Mucosa of descending colon (tissue), 3 donors: ENCODE measurements at regions not wholly inside any gene's neighbourhood (a gene's known extent, or its start where the extent isn't known, plus 50 kb on each side); places are given as distances from the start of the nearest gene placed in this dataset.

Experiments used
- ATAC-seq: fragments of 200-7000 bp; cut with Tn5 transposase; one replicate; pipeline ENCODE4 v1.9.1; 2020; ENCODE audit warnings: mild to moderate bottlenecking, moderate library complexity
- DNase-seq, 3 donors: peaks; one replicate each; pipeline ENCODE4 v3.0.0-alpha.2; 2020
- H3K36me3 ChIP-seq: fragments of 200-600 bp; one replicate; pipeline ENCODE4 v1.8.0; 2021; ENCODE audit warnings: low read depth, mild to moderate bottlenecking
- H3K4me1 ChIP-seq: fragments of 200-600 bp; one replicate; pipeline ENCODE4 v1.8.0; 2021; ENCODE audit warnings: low read depth, mild to moderate bottlenecking
- H3K4me3 ChIP-seq: fragments of 200-600 bp; one replicate; pipeline ENCODE4 v1.8.0; 2021; ENCODE audit warnings: mild to moderate bottlenecking
- H3K9me3 ChIP-seq: fragments of 200-600 bp; one replicate; pipeline ENCODE4 v1.8.0; 2021; ENCODE audit warnings: mild to moderate bottlenecking
- intact Hi-C, 2 donors: fragments of 100-400 bp; cut with DNase I in 1 of 2; cut with micrococcal nuclease in 1 of 2; formaldehyde crosslinking; loops; one replicate each; pipeline versions ENCODE4 v1.11.0 to v1.11.1; 2022; cut with DNase I, micrococcal nuclease
- TF ChIP-seq, protein P1 (sequence below): fragments of 200-600 bp; IDR thresholded peaks from one replicate; pipeline ENCODE4 v1.8.0; 2022; ENCODE audit warnings: antibody characterized with exemption, mild to moderate bottlenecking
- donor health status: DM: no; HTN: no; CAD: no; lungs with moderate emphysema.
- donor health status: DM: no; HTN: no; CAD: no.
- donor health status: DM: no; HTN: yes; CAD: no.

DNA sequence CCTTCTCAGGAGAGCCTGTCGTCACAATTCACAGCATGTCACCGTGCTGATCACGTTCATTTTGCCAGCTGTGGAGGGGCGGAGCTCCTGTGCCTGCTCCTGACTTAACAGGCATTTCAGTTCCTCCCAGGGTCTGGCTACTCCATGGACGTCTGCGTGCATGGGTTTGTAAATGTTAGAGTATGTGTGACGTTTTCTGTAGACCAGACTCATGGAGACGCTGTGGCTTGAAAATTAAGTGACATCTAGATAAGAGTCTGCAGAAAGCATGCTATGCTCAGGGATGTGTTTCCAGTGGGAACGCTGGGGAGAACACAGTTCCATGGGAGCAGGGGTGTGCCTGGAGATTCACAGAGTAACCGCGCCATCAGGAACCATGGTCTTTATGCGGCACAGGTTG lies 804.0 kb downstream of the TBC1D22A start:
- no peak for ATAC-seq
- intact Hi-C loops, result no loop called here
- TF ChIP-seq, protein P1, sequence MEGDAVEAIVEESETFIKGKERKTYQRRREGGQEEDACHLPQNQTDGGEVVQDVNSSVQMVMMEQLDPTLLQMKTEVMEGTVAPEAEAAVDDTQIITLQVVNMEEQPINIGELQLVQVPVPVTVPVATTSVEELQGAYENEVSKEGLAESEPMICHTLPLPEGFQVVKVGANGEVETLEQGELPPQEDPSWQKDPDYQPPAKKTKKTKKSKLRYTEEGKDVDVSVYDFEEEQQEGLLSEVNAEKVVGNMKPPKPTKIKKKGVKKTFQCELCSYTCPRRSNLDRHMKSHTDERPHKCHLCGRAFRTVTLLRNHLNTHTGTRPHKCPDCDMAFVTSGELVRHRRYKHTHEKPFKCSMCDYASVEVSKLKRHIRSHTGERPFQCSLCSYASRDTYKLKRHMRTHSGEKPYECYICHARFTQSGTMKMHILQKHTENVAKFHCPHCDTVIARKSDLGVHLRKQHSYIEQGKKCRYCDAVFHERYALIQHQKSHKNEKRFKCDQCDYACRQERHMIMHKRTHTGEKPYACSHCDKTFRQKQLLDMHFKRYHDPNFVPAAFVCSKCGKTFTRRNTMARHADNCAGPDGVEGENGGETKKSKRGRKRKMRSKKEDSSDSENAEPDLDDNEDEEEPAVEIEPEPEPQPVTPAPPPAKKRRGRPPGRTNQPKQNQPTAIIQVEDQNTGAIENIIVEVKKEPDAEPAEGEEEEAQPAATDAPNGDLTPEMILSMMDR, result no peak
- H3K4me1 ChIP-seq, result no peaks in the 10 kb centered on the region
- no peak for DNase-seq
- H3K9me3 ChIP-seq, result no peaks in the 10 kb centered on the region
- H3K36me3 ChIP-seq, result no peaks in the 10 kb centered on the region
- no peak overlapping the region for H3K4me3 ChIP-seq

DNA sequence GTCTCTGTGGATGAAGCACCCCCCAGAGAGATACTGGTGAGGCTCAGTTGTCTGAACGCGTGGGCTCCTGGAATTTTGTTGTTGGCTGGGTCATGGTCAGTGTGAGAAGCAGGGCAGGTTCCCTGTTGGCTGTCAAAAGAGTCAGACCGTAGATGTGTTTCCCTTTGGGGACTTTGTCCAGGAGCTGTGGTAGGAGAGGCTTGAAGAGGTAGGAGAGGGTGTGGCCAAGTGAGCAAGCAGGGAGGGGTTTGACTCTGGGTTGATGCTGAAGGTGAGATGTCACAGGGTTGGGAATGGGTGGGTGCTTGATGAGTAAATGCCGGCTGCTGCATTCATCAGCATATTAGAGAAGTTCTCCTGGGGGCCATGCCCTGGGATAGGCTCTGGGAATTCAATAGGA lies 803.2 kb downstream of the TBC1D22A start:
- H3K4me3 ChIP-seq, result no peak overlapping the region
- DNase-seq, result no peak
- H3K36me3 ChIP-seq, result no peaks in the 10 kb centered on the region
- H3K4me1 ChIP-seq, result no peaks in the 10 kb centered on the region
- no peaks in the 10 kb centered on the region for H3K9me3 ChIP-seq
- no peak for ATAC-seq
- intact Hi-C loops, result no loop called here
- TF ChIP-seq, protein P1, result no peak

DNA sequence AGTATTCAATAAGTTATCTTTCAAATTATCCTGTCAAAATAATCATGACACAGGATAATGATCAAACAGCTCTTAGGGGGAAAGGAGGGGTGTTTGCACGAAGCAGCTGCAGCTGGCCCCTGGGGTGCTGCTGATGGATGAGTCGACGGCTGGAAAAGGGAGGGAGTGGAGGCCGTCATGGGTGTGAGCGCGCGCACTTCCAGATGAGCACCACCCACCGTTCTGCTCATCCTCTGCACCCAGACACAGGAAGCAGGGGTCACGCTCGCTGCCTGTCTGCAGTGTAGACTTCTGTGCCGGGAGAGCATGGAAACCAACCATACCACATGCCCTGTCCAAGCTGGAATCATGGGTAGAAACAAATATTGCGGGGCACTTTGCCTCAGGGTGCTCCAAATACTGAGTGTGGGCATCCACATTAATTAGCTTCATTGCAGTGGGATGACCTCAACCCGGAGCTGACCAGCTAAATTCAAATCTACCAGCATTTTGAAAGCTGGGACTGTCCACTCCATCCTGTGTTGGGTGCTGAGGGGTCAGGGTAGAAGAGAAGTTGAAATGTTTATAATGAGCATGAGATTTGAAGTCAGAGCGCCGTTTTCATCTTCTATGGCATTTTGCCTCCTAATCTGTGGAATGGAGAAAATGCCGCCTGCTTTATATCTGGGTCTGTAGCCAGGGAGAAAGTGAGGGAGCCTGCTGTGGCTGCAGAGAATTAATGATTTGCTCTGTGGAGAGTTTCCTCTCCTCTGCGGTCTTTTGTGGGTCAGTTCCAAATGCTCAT lies 802.4 kb downstream of the TBC1D22A start:
- Histone ChIP-seq H3K4me1 (no peaks in the 10 kb centered on the region), H3K36me3 (no peaks in the 10 kb centered on the region), H3K9me3 (no peaks in the 10 kb centered on the region), H3K4me3 (no peak overlapping the region)
- ATAC-seq, result no peak
- intact Hi-C loops, result no loop called here
- DNase-seq, result no peak
- TF ChIP-seq, protein P1, result no peak

DNA sequence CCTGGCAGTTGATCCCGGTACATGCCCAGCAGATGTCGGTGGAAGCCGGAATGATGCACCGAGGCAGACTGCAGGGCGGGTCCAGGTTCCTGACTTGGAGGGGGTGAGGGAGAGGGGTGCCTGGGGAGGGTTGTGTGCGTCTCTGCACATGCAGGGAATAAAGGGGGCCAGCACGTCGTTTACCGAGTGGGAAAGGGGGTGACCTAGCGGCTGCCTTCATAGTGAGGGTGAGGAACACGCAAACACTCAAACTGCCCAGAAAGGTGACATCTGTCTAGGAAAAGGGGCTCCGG lies 801.7 kb downstream of the TBC1D22A start:
- intact Hi-C loops, result no loop called here
- ATAC-seq (no peak), DNase-seq (no peak)
- no peaks in the 10 kb centered on the region for H3K4me1 ChIP-seq
- no peaks in the 10 kb centered on the region for H3K36me3 ChIP-seq
- TF ChIP-seq, protein P1, result no peak
- H3K4me3 ChIP-seq, result no peak overlapping the region
- no peaks in the 10 kb centered on the region for H3K9me3 ChIP-seq

DNA sequence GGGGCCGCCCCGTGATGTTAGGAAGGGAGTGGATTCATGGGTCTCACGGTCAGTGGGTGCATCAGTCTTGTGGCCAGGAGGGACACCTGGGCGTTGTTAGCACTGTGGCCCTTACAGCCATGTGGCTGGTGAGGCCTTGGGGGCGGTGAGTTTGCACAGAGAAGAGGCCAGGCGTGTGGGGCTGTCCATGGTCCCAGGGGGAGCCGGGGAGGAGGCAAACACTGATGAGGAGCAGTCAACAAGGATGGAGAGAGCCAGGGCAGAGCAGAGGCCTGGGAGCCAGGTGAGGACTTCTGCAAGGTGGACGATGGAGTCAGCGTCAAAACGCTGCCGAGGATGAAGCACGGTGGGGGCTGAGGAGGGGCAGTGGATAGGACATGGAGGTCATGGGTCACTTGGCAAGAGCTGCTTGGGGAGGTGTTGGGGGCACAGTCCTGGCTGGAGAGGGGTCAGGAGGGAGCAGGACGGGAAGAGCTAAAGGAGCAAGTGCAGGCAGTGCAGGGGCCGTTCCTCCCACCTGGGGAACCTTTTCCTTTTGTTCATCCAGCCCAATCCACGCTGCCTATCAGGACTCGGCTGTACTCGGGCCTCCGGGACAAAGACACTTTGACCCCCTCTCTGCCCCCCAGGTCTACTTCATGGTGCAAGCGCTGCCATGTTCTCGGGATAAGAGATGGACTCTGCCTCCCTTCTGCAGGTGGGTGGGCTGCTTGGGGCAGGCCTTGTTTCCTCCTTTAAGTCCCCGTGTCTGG lies 801.1 kb downstream of the TBC1D22A start:
- Histone ChIP-seq H3K4me1 (no peaks in the 10 kb centered on the region), H3K4me3 (no peak overlapping the region), H3K36me3 (no peaks in the 10 kb centered on the region), H3K9me3 (no peaks in the 10 kb centered on the region)
- TF ChIP-seq, protein P1, result no peak
- DNase-seq (no peak), ATAC-seq (no peak)
- intact Hi-C loops, result no loop called here
